Glutamatergic neuron (in vitro differentiated cells): ENCODE measurements at regions not wholly inside any gene's neighbourhood (a gene's known extent, or its start where the extent isn't known, plus 50 kb on each side); places are given as distances from the start of the nearest gene placed in this dataset.

Experiments used
- DNase-seq: peaks from one replicate; pipeline ENCODE4 v3.0.0; 2022
- H3K27ac Mint-ChIP-seq: one replicate; pipeline ENCODE4 v1.8.0; 2020; ENCODE audit warnings: mild to moderate bottlenecking, mixed read lengths, inconsistent platforms; ENCODE audit not compliant: unreplicated experiment
- H3K27me3 Mint-ChIP-seq: one replicate; pipeline ENCODE4 v1.8.0; 2020; ENCODE audit warnings: mild to moderate bottlenecking, moderate library complexity, mixed read lengths, inconsistent platforms; ENCODE audit not compliant: unreplicated experiment
- H3K36me3 Mint-ChIP-seq: one replicate; pipeline ENCODE4 v1.8.0; 2020; ENCODE audit warnings: mild to moderate bottlenecking, mixed read lengths, inconsistent platforms; ENCODE audit not compliant: unreplicated experiment
- H3K4me1 Mint-ChIP-seq: one replicate; pipeline ENCODE4 v1.8.0; 2020; ENCODE audit warnings: mild to moderate bottlenecking, low read depth, mixed read lengths, inconsistent platforms; ENCODE audit not compliant: unreplicated experiment
- H3K4me3 Mint-ChIP-seq: one replicate; pipeline ENCODE4 v1.8.0; 2020; ENCODE audit warnings: mild to moderate bottlenecking, mixed read lengths, inconsistent platforms; ENCODE audit not compliant: unreplicated experiment
- H3K9me3 Mint-ChIP-seq: one replicate; pipeline ENCODE4 v1.8.0; 2020; ENCODE audit warnings: mild to moderate bottlenecking, moderate library complexity, mixed read lengths, inconsistent platforms; ENCODE audit not compliant: unreplicated experiment
- TF ChIP-seq, protein P1 (sequence below): fragments of 200-600 bp; sonication (generic); IDR thresholded peaks from one replicate; pipeline ENCODE4 v1.5.0; 2021; ENCODE audit not compliant: partially characterized antibody, unreplicated experiment

DNA sequence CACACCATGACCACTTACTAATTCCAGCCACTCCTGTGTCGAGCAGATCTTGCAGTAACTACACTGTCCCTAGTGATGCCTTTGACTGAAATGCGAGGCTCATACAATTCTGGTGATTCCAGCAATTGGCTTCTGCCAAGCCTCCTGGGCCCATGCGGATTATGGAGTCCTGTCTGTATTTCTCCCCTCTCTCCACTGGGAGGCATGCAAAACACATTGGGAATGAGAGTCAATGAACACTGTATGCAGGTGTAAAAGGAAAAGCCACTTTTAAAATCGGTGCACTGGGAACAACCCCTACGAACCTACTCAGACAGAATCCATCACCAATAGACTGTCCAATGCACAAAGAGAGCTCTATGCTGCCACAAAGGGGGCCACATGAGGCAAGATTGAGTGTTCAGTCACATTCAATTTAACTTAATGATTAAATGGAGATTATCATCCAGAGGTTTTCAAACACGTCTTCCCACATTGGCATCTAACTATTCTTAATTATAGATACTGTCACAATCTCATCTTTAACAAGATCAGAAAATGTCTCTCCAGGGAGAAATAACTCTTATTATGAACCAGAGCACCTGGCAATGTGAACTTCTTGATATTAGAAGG is 550.6 kb downstream of the GLRX3 start:
- Mint-ChIP-seq H3K9me3 (peaks cover 10% of the 10 kb centered on the region), H3K27ac (no peak overlapping the region), H3K4me1 (peaks cover 4% of the 10 kb centered on the region), H3K27me3 (no peaks in the 10 kb centered on the region), H3K36me3 (no peaks in the 10 kb centered on the region), H3K4me3 (no peak overlapping the region)
- DNase-seq = peak; percentile 28
- TF ChIP-seq, protein P1, sequence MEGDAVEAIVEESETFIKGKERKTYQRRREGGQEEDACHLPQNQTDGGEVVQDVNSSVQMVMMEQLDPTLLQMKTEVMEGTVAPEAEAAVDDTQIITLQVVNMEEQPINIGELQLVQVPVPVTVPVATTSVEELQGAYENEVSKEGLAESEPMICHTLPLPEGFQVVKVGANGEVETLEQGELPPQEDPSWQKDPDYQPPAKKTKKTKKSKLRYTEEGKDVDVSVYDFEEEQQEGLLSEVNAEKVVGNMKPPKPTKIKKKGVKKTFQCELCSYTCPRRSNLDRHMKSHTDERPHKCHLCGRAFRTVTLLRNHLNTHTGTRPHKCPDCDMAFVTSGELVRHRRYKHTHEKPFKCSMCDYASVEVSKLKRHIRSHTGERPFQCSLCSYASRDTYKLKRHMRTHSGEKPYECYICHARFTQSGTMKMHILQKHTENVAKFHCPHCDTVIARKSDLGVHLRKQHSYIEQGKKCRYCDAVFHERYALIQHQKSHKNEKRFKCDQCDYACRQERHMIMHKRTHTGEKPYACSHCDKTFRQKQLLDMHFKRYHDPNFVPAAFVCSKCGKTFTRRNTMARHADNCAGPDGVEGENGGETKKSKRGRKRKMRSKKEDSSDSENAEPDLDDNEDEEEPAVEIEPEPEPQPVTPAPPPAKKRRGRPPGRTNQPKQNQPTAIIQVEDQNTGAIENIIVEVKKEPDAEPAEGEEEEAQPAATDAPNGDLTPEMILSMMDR = peak; percentile 51

- Mint-ChIP-seq H3K27me3 (no peaks in the 10 kb centered on the region), H3K4me1 (peaks cover 4% of the 10 kb centered on the region), H3K27ac (no peak overlapping the region), H3K9me3 (peaks cover 10% of the 10 kb centered on the region), H3K4me3 (no peak overlapping the region), H3K36me3 (no peaks in the 10 kb centered on the region)
- DNase-seq = no peak
- TF ChIP-seq, protein P1 = no peak
Measured at GRCh38 chr10:130687566-130687965, 551.4 kb downstream of the GLRX3 start.

GRCh38 chr10:130689743-130690626 is 553.8 kb downstream of the GLRX3 start:
- DNase-seq = no peak
- Mint-ChIP-seq H3K27ac (no peak overlapping the region), H3K4me1 (peaks cover 4% of the 10 kb centered on the region), H3K27me3 (peaks cover 1% of the 10 kb centered on the region), H3K9me3 (peaks cover 5% of the 10 kb centered on the region), H3K4me3 (no peak overlapping the region), H3K36me3 (no peaks in the 10 kb centered on the region)
- TF ChIP-seq, protein P1 = no peak

DNA sequence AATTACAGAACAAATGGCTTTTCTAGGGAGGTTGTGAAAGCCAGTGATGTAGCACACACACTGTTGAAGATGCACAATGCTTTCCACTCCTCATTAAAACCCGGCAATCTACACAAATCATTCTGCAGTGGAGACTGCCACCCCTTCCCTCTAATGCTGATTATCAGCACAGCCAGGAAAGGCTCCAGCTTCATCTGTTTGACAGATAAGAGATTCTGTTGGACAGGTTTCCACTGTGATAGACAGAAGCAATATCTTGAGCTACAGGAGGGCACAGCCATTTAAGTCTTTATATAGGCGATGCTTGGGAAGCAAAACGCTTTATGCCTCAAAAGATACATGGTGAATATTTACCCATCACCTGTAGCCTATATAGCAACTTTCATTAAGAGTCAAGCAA is 555.6 kb downstream of the GLRX3 start:
- Mint-ChIP-seq H3K4me3 (no peak overlapping the region), H3K27me3 (peaks cover 1% of the 10 kb centered on the region), H3K27ac (no peak overlapping the region), H3K4me1 (peaks cover 4% of the 10 kb centered on the region), H3K36me3 (no peaks in the 10 kb centered on the region), H3K9me3 (peaks cover 3% of the 10 kb centered on the region)
- TF ChIP-seq, protein P1 = no peak
- no peak for DNase-seq

DNA sequence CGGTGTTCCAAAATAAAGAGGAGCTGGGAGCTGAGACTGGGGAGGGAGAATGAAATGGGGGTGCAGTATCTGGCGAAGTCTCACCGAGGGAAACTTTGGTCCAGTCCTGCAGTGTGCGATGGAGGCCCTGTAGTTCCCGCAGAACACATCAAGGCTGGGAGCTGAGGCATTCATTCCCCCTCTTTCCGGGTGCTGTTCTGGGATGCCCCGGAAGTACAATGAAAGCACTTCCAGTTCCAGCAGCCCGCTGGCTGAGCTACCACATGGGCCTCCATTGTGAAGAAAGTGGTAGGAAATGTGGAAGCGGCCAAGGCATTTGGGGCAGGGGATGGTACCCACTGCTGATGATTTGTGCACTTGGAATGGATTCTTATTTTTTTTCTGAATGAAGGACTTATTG is 560.7 kb downstream of the GLRX3 start:
- TF ChIP-seq, protein P1 = no peak
- Mint-ChIP-seq H3K36me3 (no peaks in the 10 kb centered on the region), H3K4me1 (peaks cover 5% of the 10 kb centered on the region), H3K27me3 (peaks cover 6% of the 10 kb centered on the region), H3K9me3 (peaks cover 2% of the 10 kb centered on the region), H3K4me3 (no peak overlapping the region), H3K27ac (no peak overlapping the region)
- no peak for DNase-seq
